ENCODE measurements at regions not wholly inside any gene's neighbourhood (a gene's known extent, or its start where the extent isn't known, plus 50 kb on each side); places are given as distances from the start of the nearest gene placed in this dataset.

DNA sequence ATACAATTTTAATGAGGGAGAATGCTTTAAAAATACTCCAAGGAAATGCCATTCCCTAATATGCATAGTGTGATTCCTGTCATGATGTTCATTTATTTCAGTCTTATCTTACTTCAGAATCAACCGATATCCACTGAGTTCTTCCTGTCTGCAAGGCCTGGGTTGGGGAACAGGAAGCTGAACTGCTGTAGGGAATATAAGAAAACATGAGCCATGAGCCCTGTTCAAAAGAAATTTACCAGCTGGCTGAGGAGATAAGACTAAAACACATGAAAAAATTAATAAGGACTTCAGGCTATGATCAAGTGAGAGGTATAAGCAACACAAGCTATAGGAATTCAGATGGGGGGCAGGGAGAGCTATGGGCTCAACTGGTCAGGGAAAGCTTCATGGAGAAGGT lies 184.7 kb downstream of the PLPP4 start:
- H3K27ac ChIP-seq (ENCODE audit: insufficient read depth, low read length, poor library complexity, severe bottlenecking) = no peak overlapping the region
- H3K36me3 Mint-ChIP-seq = no peaks in the 10 kb centered on the region
- no peaks in the 10 kb centered on the region for H3K9me3 ChIP-seq (ENCODE audit: control insufficient read depth in 2 of 2, low read length in 2 of 2)
- peaks cover 0 to 9% (median 0%) of the 10 kb centered on the region in 7 donors for H3K9me3 Mint-ChIP-seq
- no peaks in the 10 kb centered on the region for H3K27me3 ChIP-seq (ENCODE audit: control insufficient read depth, insufficient read depth, low read length)
- no peak overlapping the region for H3K4me3 Mint-ChIP-seq
- H3K4me1 Mint-ChIP-seq = no peaks in the 10 kb centered on the region
- H3K4me1 ChIP-seq (ENCODE audit: control insufficient read depth, insufficient read depth, low read length, poor library complexity, severe bottlenecking) = no peaks in the 10 kb centered on the region
- DNase-seq (no peak), ATAC-seq (ENCODE audit: low read depth in 2 of 2) (no peak)
- no peak overlapping the region for H3K4me3 ChIP-seq (ENCODE audit: low read depth, low read length)
- no peaks in the 10 kb centered on the region for H3K36me3 ChIP-seq (ENCODE audit: control insufficient read depth, insufficient read depth, low read length)
- H3K27ac Mint-ChIP-seq = no peak overlapping the region
- H3K27me3 Mint-ChIP-seq = no peaks in the 10 kb centered on the region

DNA sequence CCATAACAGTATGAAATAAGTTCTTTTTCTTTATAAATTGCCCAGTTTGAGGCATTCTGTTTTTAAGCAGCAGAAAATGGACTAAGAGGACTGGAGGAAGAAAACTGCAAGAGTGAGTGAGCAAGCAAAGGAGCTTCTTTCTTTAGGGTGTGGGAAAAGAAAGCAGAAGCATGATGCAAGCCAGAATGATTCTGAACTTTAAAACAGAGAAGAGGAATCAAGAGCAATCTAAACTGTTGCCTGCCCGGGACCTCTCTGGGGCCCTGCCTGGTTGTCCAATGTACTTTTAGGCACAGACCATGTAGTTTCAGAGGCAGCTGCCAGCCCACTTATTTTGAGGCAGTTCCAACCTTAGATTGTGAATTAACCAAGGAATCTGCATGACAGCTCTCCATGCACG lies 186.3 kb downstream of the PLPP4 start:
- ATAC-seq (ENCODE audit: low read depth in 2 of 2) = no peak
- H3K4me1 Mint-ChIP-seq = no peaks in the 10 kb centered on the region
- H3K4me1 ChIP-seq (ENCODE audit: control insufficient read depth, insufficient read depth, low read length, poor library complexity, severe bottlenecking) = no peaks in the 10 kb centered on the region
- H3K27ac Mint-ChIP-seq = no peak overlapping the region
- H3K27ac ChIP-seq (ENCODE audit: insufficient read depth, low read length, poor library complexity, severe bottlenecking) = no peak overlapping the region
- H3K27me3 Mint-ChIP-seq = no peaks in the 10 kb centered on the region
- no peaks in the 10 kb centered on the region for H3K9me3 ChIP-seq (ENCODE audit: control insufficient read depth in 2 of 2, low read length in 2 of 2)
- H3K36me3 Mint-ChIP-seq = no peaks in the 10 kb centered on the region
- H3K27me3 ChIP-seq (ENCODE audit: control insufficient read depth, insufficient read depth, low read length) = no peaks in the 10 kb centered on the region
- H3K36me3 ChIP-seq (ENCODE audit: control insufficient read depth, insufficient read depth, low read length) = no peaks in the 10 kb centered on the region
- DNase-seq = no peak
- no peak overlapping the region for H3K4me3 ChIP-seq (ENCODE audit: low read depth, low read length)
- peaks cover 0 to 9% (median 0%) of the 10 kb centered on the region in 7 donors for H3K9me3 Mint-ChIP-seq
- no peak overlapping the region for H3K4me3 Mint-ChIP-seq

DNA sequence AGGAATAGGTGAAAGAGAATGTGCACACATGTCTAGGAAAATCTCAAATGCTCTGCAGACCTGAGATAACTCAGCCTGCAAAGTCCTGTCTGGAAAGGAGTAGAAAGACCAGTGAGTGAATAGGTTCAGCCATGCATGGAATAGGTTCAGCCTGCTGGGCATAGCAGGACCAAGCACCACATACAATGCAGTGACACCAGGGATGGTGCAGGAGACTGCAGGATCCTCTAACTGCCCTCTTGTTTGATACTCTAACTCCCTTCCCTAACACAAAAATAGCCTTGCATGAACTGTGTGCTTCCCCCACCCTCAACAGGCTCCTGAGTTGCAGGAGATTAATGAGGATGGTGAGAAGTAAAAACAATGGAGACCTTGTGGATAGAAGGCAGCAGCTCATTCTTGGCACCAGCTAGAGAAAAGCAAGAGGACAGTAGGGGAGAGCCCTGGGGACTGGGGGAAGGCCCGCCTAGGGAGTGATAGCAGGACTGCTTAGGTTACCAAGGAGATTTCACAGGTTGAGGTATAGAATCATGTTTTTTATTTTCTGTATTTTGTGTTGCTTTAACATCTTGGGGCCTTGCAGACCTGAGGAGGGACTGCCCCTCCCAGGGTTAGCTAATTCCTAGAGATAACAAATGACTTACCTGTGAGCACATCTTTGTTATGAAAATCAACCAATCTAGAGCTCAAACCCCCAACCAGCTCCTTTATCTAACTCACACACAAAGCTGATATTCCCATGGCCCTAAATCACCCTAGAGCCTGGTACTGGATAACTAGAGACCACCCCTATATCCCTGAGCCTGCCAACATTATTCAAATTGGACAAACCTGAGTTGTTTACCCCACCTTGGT lies 187.8 kb downstream of the PLPP4 start:
- DNase-seq (no peak), ATAC-seq (ENCODE audit: low read depth in 2 of 2) (no peak)
- Mint-ChIP-seq H3K4me3 (no peak overlapping the region), H3K4me1 (no peaks in the 10 kb centered on the region), H3K9me3 (peaks cover 0 to 8% (median 0%) of the 10 kb centered on the region in 7 donors), H3K27me3 (no peaks in the 10 kb centered on the region), H3K27ac (no peak overlapping the region), H3K36me3 (no peaks in the 10 kb centered on the region)
- H3K4me1 ChIP-seq (ENCODE audit: control insufficient read depth, insufficient read depth, low read length, poor library complexity, severe bottlenecking) = no peaks in the 10 kb centered on the region
- H3K4me3 ChIP-seq (ENCODE audit: low read depth, low read length) = no peak overlapping the region
- H3K27ac ChIP-seq (ENCODE audit: insufficient read depth, low read length, poor library complexity, severe bottlenecking) = no peak overlapping the region
- H3K27me3 ChIP-seq (ENCODE audit: control insufficient read depth, insufficient read depth, low read length) = no peaks in the 10 kb centered on the region
- no peaks in the 10 kb centered on the region for H3K9me3 ChIP-seq (ENCODE audit: control insufficient read depth in 2 of 2, low read length in 2 of 2)
- no peaks in the 10 kb centered on the region for H3K36me3 ChIP-seq (ENCODE audit: control insufficient read depth, insufficient read depth, low read length)

DNA sequence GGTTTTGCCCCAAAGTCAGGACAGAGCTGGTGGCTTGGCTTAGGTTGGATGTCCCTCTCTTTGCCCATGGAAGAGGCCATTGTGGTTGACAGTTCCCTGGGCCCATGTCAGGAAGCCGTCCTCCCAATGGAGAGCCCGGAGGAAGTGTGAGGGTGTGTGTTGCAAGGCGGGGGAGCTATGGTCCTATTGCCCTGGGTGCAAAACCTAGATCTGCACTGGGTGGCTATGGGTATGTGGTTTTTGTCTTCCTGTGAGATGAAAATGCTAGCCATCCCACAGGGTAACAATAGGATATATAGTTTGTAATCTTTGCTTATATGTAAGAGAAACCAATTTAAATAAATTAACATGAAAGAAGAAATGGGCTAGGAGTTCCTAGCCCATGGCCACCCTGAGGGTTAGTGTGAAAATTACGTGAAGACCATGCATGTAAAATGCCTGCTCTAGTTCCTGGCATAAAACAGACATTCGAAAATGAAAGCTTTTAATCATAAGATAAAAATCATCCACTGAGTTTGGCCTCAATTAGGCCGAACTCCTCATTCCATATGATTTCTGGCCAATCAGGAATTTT lies 189.2 kb downstream of the PLPP4 start:
- H3K4me1 Mint-ChIP-seq = no peaks in the 10 kb centered on the region

DNA sequence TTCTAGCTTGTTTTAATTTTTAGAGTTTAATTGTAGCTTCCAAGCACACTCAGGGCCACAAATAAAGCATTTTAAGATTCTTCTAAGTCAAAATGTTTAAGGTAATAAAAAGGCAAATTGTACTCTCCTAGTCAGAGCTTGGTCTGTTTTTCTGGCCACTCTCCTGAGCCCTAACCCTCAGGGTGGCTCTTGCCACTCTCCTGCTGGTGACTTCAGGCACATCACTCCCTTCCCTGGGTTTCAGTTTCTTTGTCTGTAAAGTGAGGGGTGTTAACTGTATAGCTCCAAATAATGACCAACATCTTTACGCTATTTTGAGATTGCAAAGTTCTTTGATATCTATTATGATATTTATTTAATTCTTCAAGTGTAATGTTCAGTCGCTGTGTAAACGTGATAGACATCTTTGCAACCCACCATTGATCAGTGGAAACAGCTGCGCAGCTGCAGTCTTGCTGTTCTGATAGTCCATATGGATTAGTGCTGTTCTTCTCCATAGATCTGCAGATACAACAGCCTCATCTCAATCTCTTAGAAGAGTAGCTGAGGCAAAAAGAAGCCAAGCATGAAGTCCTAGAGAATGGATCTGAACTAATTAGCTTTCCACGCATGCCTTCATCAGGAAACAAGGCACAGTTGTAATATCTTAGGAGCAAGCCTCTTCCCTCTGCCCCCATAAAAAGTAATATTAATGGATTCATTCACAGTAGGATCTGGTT lies 189.9 kb downstream of the PLPP4 start:
- no peak for ATAC-seq (ENCODE audit: low read depth in 2 of 2)
- no peak overlapping the region for H3K4me3 Mint-ChIP-seq

More for the DNA sequence above, 189.2 kb downstream of the PLPP4 start:
- H3K27ac ChIP-seq (ENCODE audit: insufficient read depth, low read length, poor library complexity, severe bottlenecking) = no peak overlapping the region
- H3K27me3 Mint-ChIP-seq = no peaks in the 10 kb centered on the region
- no peak overlapping the region for H3K4me3 Mint-ChIP-seq
- H3K9me3 ChIP-seq (ENCODE audit: control insufficient read depth in 2 of 2, low read length in 2 of 2) = no peaks in the 10 kb centered on the region
- H3K36me3 ChIP-seq (ENCODE audit: control insufficient read depth, insufficient read depth, low read length) = no peaks in the 10 kb centered on the region
- H3K9me3 Mint-ChIP-seq = peaks cover 0 to 4% (median 0%) of the 10 kb centered on the region in 7 donors
- H3K27me3 ChIP-seq (ENCODE audit: control insufficient read depth, insufficient read depth, low read length) = no peaks in the 10 kb centered on the region
- DNase-seq (no peak), ATAC-seq (ENCODE audit: low read depth in 2 of 2) (no peak)
- H3K36me3 Mint-ChIP-seq = no peaks in the 10 kb centered on the region
- H3K4me1 ChIP-seq (ENCODE audit: control insufficient read depth, insufficient read depth, low read length, poor library complexity, severe bottlenecking) = no peaks in the 10 kb centered on the region
- no peak overlapping the region for H3K27ac Mint-ChIP-seq
- no peak overlapping the region for H3K4me3 ChIP-seq (ENCODE audit: low read depth, low read length)

DNA sequence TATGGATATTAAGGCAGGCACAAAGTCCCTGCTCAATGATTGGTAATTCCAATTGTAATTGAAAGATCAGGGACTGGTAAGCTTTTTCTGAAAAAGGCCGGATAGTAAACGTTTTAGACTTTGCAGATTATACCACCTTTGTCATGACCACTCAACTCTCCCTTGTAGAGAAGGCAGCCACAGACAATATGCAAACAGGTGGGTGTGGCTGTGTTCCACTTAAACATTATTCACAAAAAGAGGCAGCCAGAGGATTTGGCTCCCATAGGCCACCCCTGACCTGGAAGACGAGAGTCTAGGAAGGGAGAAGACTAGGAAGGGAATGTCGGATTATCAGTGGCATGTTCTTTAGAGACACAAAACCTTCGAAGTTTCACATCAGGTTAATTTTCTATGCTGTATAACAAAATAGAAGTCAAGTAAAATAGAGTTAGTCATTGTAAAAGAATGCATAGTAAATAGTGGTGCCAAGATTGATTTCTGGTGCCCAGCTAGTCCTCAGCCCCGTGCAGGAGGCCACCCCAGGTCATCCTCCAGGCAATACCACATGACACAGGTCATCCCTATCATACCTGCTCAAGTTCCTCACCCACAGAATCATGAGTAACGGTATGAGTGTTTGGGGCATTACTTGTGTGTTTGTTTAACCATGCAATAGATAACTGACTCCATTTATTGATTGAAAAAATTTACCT lies 193.8 kb downstream of the PLPP4 start:
- no peak overlapping the region for H3K27ac ChIP-seq (ENCODE audit: insufficient read depth, low read length, poor library complexity, severe bottlenecking)
- no peaks in the 10 kb centered on the region for H3K4me1 ChIP-seq (ENCODE audit: control insufficient read depth, insufficient read depth, low read length, poor library complexity, severe bottlenecking)
- H3K4me3 ChIP-seq (ENCODE audit: low read depth, low read length) = no peak overlapping the region
- no peaks in the 10 kb centered on the region for H3K9me3 ChIP-seq (ENCODE audit: control insufficient read depth in 2 of 2, low read length in 2 of 2)
- no peaks in the 10 kb centered on the region for H3K27me3 ChIP-seq (ENCODE audit: control insufficient read depth, insufficient read depth, low read length)
- H3K36me3 Mint-ChIP-seq = no peaks in the 10 kb centered on the region
- no peaks in the 10 kb centered on the region for H3K36me3 ChIP-seq (ENCODE audit: control insufficient read depth, insufficient read depth, low read length)
- no peak overlapping the region for H3K27ac Mint-ChIP-seq
- no peak overlapping the region for H3K4me3 Mint-ChIP-seq
- H3K4me1 Mint-ChIP-seq = peaks cover 0 to 1% (median 0%) of the 10 kb centered on the region in 4 donors
- H3K9me3 Mint-ChIP-seq = no peaks in the 10 kb centered on the region
- H3K27me3 Mint-ChIP-seq = no peaks in the 10 kb centered on the region
- no peak for ATAC-seq (ENCODE audit: low read depth in 2 of 2)
- no peak for DNase-seq

More for the DNA sequence above, 189.9 kb downstream of the PLPP4 start:
- no peaks in the 10 kb centered on the region for H3K27me3 ChIP-seq (ENCODE audit: control insufficient read depth, insufficient read depth, low read length)
- H3K4me1 Mint-ChIP-seq = peaks cover 0 to 1% (median 0%) of the 10 kb centered on the region in 4 donors
- H3K4me1 ChIP-seq (ENCODE audit: control insufficient read depth, insufficient read depth, low read length, poor library complexity, severe bottlenecking) = no peaks in the 10 kb centered on the region
- H3K27ac ChIP-seq (ENCODE audit: insufficient read depth, low read length, poor library complexity, severe bottlenecking) = no peak overlapping the region
- no peaks in the 10 kb centered on the region for H3K9me3 ChIP-seq (ENCODE audit: control insufficient read depth in 2 of 2, low read length in 2 of 2)
- H3K36me3 Mint-ChIP-seq = no peaks in the 10 kb centered on the region
- H3K27ac Mint-ChIP-seq = no peak overlapping the region
- DNase-seq = no peak
- H3K36me3 ChIP-seq (ENCODE audit: control insufficient read depth, insufficient read depth, low read length) = no peaks in the 10 kb centered on the region
- no peak overlapping the region for H3K4me3 ChIP-seq (ENCODE audit: low read depth, low read length)
- H3K27me3 Mint-ChIP-seq = no peaks in the 10 kb centered on the region
- H3K9me3 Mint-ChIP-seq = peaks cover 0 to 4% (median 0%) of the 10 kb centered on the region in 7 donors

DNA sequence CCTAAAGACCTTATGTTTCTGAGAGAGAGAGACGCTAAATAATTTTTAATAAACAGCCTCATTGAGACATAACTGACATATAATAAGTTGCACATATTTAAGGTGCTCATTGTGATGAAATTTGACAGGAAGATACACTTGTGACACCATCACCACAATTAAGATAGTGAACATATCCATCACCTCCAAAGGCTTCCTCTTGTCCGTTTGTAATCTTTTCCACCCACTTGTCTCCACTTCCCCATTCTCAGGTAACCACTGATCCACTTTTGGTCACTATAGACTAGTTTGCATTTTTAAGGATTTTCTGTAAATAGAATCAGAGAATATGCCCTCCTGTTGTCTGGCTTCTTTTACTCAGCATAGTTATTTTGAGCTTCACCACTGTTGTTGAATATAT lies 195.1 kb upstream of the WDR11 start:
- Mint-ChIP-seq H3K27me3 (no peaks in the 10 kb centered on the region), H3K36me3 (no peaks in the 10 kb centered on the region), H3K4me1 (peaks cover 0 to 1% (median 0%) of the 10 kb centered on the region in 4 donors), H3K4me3 (no peak overlapping the region), H3K27ac (no peak overlapping the region), H3K9me3 (no peaks in the 10 kb centered on the region)
- ATAC-seq (ENCODE audit: low read depth in 2 of 2) (no peak), DNase-seq (no peak)
- Histone ChIP-seq H3K27ac (ENCODE audit: insufficient read depth, low read length, poor library complexity, severe bottlenecking) (no peak overlapping the region), H3K27me3 (ENCODE audit: control insufficient read depth, insufficient read depth, low read length) (no peaks in the 10 kb centered on the region), H3K36me3 (ENCODE audit: control insufficient read depth, insufficient read depth, low read length) (no peaks in the 10 kb centered on the region), H3K9me3 (ENCODE audit: control insufficient read depth in 2 of 2, low read length in 2 of 2) (no peaks in the 10 kb centered on the region), H3K4me3 (ENCODE audit: low read depth, low read length) (no peak overlapping the region), H3K4me1 (ENCODE audit: control insufficient read depth, insufficient read depth, low read length, poor library complexity, severe bottlenecking) (no peaks in the 10 kb centered on the region)

Measured in CD4-positive, CD25-positive, alpha-beta regulatory T cell (primary cell).